ENCODE measurements at regions not wholly inside any gene's neighbourhood (a gene's known extent, or its start where the extent isn't known, plus 50 kb on each side); places are given as distances from the start of the nearest gene placed in this dataset.

GRCh38 chr12:66978802-66979201, 290.4 kb upstream of the CAND1 start:
- no peaks in the 10 kb centered on the region for H3K79me2 ChIP-seq (ENCODE audit: insufficient read depth, low read length)
- WGBS (ENCODE audit: extremely low coverage, insufficient read length, low lambda C conversion rate), result no CpG with 5 or more reads among the region's 1 CpG
- TF ChIP-seq CTCF (conservative IDR thresholded peaks at IDR 0.05), result no peak

More at GRCh38 chr12:66978802-66979201, 290.4 kb upstream of the CAND1 start:
- H3K23me2 ChIP-seq (ENCODE audit: insufficient read length, low read depth, low read length, poor library complexity, severe bottlenecking), result no peaks in the 10 kb centered on the region
- no peaks in the 10 kb centered on the region for H3K9me3 ChIP-seq (ENCODE audit: control insufficient read depth, low read depth, low read length)
- no peak overlapping the region for H3K4ac ChIP-seq (ENCODE audit: low read depth, low read length)
- no peak overlapping the region for H2BK20ac ChIP-seq (ENCODE audit: low read depth, low read length, poor library complexity, severe bottlenecking)
- no peaks in the 10 kb centered on the region for H3K9me3 Mint-ChIP-seq
- H4K8ac ChIP-seq (replicated peaks; ENCODE audit: insufficient read length, low read depth, low read length), result no peak overlapping the region
- H4K5ac ChIP-seq (ENCODE audit: insufficient read length, low read depth, low read length), result no peak overlapping the region
- H3K27ac ChIP-seq (ENCODE audit: insufficient read length, low read depth, low read length), result no peak overlapping the region
- H3K4me1 Mint-ChIP-seq, result peaks cover 9 to 10% of the 10 kb centered on the region in 2 experiments
- no peak overlapping the region for H3K4me2 ChIP-seq (ENCODE audit: insufficient read depth, insufficient read length, low read length)
- no peak overlapping the region for H3K4me3 Mint-ChIP-seq
- H2AK5ac ChIP-seq (ENCODE audit: insufficient read length, low read length), result no peak overlapping the region
- H2AFZ ChIP-seq (ENCODE audit: low read length), result no peak overlapping the region
- no peak overlapping the region for H3K56ac ChIP-seq (ENCODE audit: insufficient read length, low read depth, low read length)
- DNase-seq, result no peak
- no peaks in the 10 kb centered on the region for H3K27me3 ChIP-seq (ENCODE audit: insufficient read depth, low read length)
- no peak overlapping the region for H3K18ac ChIP-seq (ENCODE audit: insufficient read length, low read depth, low read length)
- H3K36me3 Mint-ChIP-seq (ENCODE audit: insufficient read depth in 1 of 3, low read depth in 3 of 3), result no peaks in the 10 kb centered on the region
- no peak overlapping the region for H2BK120ac ChIP-seq (ENCODE audit: low read depth, low read length, poor library complexity, severe bottlenecking)
- peaks cover 2% of the 10 kb centered on the region for H3K79me1 ChIP-seq (ENCODE audit: insufficient read depth, low read depth, low read length, poor library complexity, severe bottlenecking)
- no peak overlapping the region for H4K91ac ChIP-seq (ENCODE audit: insufficient read length, low read depth, low read length)
- H3K9ac ChIP-seq (ENCODE audit: extremely low read depth, insufficient read length, low read length), result no peak overlapping the region
- no peak overlapping the region for H3K23ac ChIP-seq (ENCODE audit: insufficient read length, low read depth, low read length)
- no peak overlapping the region for H3K27ac Mint-ChIP-seq
- no peak overlapping the region for H3T11ph ChIP-seq (ENCODE audit: low read length)
- H2BK12ac ChIP-seq (ENCODE audit: insufficient read length, low read depth, low read length), result no peak overlapping the region
- H3K4me1 ChIP-seq (ENCODE audit: insufficient read depth, low read length), result no peaks in the 10 kb centered on the region
- H2BK15ac ChIP-seq (ENCODE audit: low read depth, low read length), result no peak overlapping the region
- H2BK5ac ChIP-seq (ENCODE audit: insufficient read length, low read length), result no peak overlapping the region
- H3K27me3 Mint-ChIP-seq (ENCODE audit: low read depth), result no peaks in the 10 kb centered on the region
- H3K14ac ChIP-seq (ENCODE audit: insufficient read depth, low read length), result no peak overlapping the region
- no peaks in the 10 kb centered on the region for H4K20me1 ChIP-seq (ENCODE audit: control insufficient read depth, insufficient read depth, insufficient read length)
